GM19025 (cell line): ENCODE measurements at regions not wholly inside any gene's neighbourhood (a gene's known extent, or its start where the extent isn't known, plus 50 kb on each side); places are given as distances from the start of the nearest gene placed in this dataset.
"Not testable (repeated sequence)": the region's sequence is repeated elsewhere in the genome, so short reads cannot be mapped to it uniquely, and the experiment has no call there.

Source experiments
- ATAC-seq: cut with Tn5 transposase; IDR thresholded peaks from one replicate; pipeline ENCODE4 v1.9.1; 2021; ENCODE audit warnings: mild to moderate bottlenecking, low read depth, moderate library complexity; ENCODE audit not compliant: unreplicated experiment

DNA sequence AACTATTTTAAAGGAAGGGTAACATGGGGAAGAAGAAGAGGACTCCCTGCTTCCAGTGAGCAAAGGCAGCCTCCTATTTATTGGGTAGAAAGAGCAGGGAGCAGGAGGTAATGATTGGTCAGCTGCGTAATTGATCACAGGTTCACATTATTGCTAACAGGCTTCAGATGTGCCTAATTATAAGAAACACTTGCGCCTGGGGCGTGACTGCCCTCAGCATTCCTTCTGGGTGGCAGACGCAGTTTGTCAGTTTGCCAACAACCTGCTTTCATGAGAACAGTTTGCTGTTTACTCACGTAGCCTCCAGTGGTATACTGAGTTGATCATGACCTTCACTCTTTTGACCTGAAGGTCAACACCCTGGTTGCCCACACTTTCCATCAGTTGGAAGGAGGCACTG is 166.0 kb upstream of the AUTS2 start:
- not testable (repeated sequence) for ATAC-seq

GRCh38 chr7:69433081-69433480 is 165.2 kb upstream of the AUTS2 start:
- ATAC-seq, result no peak

DNA sequence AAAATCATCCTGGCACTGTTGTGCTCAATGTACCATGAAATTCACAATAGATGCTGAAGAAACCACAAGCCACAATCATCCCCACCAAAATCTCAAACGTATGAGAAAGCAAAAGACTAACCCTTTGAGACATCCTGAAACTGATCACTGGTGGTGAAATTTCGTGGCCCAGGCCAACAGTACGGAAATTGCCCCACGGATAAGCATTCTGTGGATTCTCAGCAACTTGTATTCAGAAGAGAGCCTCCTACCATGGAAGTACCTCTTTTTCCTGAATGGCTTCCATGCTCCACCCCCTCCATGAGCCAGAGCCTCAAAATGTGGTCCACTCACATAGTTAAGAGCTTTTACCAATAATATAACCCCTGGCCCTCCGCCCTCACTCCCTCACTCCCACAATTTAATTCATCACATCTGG is 163.9 kb upstream of the AUTS2 start:
- no peak for ATAC-seq

DNA sequence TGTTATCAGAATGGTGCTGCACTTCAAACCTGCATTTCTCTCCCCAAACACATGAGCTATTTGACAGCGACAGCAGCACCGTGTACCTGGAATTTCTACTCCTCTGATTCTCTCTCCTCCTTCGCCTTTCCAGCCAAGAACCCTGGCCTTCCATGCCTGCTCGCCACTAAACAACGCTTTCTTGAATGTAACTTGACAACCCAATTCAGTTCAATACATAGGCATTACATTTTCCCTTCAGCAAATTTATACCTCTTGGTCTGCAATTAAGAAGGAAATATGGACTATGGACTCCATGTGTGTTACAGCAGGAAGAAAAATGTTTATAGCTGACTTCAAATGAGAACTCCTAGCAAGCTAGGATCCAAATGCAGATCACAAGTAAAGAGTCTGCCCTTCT is 162.6 kb upstream of the AUTS2 start:
- no peak for ATAC-seq

DNA sequence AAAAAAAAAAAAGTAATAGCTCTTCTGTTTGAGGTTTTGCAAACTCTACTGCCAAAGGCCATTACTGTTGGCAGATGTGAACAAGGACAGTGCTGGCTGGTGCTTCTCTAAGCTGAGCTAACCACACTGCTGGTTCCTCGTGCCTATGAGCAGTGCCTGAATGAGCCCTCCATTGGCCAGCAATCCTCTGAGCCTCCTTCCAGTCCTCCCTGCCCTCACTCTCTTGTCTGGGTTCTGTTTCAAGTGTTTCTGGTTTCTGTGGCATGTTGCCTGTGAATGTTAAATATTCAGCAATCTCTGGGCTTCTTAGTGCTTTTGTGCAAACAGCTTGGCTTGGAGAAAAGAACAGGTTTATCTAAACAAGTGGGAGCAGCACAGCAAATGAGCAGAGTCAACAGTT is 161.3 kb upstream of the AUTS2 start:
- ATAC-seq, result no peak

- no peak for ATAC-seq
These were observed 159.5 kb upstream of the AUTS2 start for GRCh38 chr7:69438584-69439412.

DNA sequence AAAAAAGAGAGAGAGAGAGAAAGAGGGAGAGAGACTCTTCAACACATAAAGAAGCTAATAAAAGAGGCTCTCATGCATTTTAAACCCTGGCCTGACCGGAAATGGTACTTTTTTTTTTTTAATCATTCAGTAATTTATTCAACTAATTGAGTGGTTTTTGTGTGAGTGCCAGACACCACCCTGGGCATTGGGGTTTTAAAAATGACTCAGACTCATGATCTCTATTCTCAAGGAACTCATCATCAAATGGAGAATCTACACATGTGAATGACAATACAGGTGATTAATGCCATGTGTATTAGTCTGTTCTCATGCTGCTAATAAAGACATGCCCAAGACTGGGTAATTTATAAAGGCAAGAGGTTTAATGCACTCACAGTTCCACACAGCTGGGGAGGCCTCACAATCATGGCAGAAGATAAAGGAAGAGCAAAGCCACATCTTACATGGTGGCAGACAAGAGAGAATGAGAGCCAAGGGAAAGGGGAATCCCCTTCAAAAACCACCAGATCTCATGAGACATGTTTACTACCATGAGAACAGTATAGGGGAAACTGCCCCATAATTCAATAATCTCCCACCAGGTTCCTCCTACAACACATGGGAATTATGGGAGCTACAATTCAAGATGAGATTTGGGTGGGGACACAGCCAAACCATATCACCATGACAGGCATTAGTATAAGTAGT is 158.5 kb upstream of the AUTS2 start:
- ATAC-seq, result no peak

DNA sequence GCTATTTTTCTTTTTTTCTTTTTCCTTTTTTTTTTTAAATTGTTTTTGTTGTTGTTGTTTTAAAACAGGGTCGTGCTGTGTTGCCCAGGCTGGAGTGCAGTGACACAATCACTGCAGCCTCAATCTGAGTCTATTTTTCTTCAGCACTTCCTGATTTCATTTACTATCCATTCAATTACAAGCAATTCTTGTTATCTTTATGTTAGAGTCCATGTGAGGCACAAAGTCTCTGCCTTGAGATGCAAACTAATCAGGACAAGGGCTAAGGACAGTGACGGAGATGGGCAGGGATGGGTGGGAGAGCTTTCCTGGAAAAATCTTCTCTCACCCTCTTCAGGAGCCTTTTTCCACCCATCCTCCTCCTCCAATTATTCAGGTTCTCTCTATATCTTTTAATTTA is 157.3 kb upstream of the AUTS2 start:
- no peak for ATAC-seq

- no peak for ATAC-seq
These were observed 155.1 kb upstream of the AUTS2 start for GRCh38 chr7:69443136-69443535.

GRCh38 chr7:69445541-69445940 is 152.7 kb upstream of the AUTS2 start:
- no peak for ATAC-seq

DNA sequence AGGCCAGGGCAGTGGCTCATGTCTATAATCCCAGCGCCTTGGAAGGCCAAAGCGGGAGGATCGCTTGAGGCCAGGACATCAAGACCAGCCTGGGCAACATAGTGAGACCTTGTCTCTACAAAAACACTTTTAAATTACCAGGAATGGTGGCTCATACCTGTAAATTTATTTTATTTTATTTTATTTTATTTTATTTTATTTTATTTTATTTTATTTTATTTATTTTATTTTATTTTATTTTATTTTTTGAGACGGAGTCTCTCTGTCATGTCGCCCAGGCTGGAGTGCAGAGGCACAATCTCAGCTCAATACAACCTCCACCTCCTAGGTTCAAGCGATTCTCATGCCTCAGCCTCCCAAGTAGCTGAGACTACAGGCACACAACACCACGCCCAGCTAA is 152.1 kb upstream of the AUTS2 start:
- ATAC-seq, result not testable (repeated sequence)

- no peak for ATAC-seq
These were observed 150.2 kb upstream of the AUTS2 start for GRCh38 chr7:69448071-69448470.

- ATAC-seq, result no peak
These were observed 147.8 kb upstream of the AUTS2 start for GRCh38 chr7:69450456-69450855.

DNA sequence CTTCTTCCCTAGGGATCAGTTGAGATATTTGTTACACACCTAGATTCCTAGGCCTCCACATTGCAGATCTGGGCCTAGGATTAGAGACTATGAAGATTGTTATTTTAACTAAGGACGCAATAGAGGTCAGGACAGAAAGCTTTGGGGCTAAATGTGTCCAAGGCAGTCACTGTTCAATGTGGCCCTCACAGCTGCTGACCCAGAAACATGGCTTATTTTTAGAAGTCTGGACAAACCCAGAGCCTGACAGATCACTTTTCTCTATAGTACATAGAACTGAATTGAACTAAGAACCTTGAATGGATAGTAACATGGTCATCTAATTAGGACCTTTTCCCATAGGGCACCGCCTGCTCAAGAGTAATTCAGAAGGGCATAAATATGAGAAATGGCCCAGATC is 146.6 kb upstream of the AUTS2 start:
- ATAC-seq, result no peak

DNA sequence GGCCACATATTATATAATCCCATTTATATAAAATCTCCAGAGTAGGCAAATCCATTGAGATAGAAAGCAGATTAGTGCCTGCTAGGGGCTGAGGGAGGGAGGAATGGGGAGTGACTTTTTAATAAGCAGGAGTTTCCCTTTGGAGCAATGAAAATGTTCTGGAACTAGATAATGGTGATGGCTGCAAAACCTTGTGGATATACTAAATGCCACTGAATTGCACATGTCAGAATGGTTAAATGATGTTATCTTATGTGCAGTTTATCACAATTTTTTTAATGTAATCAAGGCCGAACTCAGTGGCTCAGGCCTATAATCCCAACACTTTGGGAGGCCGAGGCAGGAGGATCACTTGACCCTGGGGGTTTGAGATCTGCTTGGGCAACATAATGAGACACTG is 145.5 kb upstream of the AUTS2 start:
- no peak for ATAC-seq

- no peak for ATAC-seq
These were observed 140.4 kb upstream of the AUTS2 start for GRCh38 chr7:69457595-69458504.

- ATAC-seq, result no peak
These were observed 134.2 kb upstream of the AUTS2 start for GRCh38 chr7:69464035-69464434.

GRCh38 chr7:69465262-69465661 is 133.0 kb upstream of the AUTS2 start:
- ATAC-seq, result no peak

DNA sequence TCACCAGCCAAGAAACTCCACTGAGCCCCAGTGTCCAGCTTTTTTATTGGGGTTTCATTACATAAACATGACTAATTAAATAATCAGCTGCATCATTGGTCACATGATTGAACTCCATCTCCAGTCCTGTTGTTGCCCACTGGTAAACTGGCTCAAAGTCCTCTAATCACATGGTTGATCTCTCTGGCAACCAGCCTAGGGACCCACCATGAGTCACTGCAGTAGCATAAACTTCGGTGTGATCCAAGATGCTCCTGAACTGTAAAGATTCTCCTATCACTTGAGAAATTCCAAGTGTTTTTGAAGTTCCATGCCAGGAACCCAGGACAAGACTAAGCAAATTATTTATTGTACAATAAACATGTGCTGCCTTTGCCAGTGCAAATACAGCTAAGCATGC is 130.4 kb upstream of the AUTS2 start:
- no peak for ATAC-seq

- ATAC-seq, result no peak
These were observed 121.9 kb upstream of the AUTS2 start for GRCh38 chr7:69476416-69476815.

DNA sequence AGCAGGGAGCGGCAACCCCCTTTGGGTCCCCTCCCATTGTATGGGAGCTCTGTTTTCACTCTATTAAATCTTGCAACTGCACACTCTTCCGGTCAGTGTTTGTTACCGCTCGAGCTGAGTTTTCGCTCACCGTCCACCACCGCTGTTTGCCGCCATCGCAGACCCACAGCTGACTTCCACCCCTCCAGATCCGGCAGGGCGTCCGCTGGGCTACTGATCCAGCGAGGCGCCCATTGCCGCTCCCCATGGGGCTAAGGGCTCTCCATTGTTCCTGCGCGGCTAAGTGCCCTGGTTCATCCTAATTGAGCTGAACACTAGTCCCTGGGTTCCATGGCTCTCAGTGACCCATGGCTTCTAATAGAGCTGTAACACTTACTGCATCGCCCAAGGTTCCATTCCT is 115.6 kb upstream of the AUTS2 start:
- ATAC-seq, result no peak
